ENCODE measurements at regions not wholly inside any gene's neighbourhood (a gene's known extent, or its start where the extent isn't known, plus 50 kb on each side); places are given as distances from the start of the nearest gene placed in this dataset.
A peak's percentile ranks its signal among the peaks of the same experiment; 100 is the strongest.
"Not testable (repeated sequence)": the region's sequence is repeated elsewhere in the genome, so short reads cannot be mapped to it uniquely, and the experiment has no call there.

DNA sequence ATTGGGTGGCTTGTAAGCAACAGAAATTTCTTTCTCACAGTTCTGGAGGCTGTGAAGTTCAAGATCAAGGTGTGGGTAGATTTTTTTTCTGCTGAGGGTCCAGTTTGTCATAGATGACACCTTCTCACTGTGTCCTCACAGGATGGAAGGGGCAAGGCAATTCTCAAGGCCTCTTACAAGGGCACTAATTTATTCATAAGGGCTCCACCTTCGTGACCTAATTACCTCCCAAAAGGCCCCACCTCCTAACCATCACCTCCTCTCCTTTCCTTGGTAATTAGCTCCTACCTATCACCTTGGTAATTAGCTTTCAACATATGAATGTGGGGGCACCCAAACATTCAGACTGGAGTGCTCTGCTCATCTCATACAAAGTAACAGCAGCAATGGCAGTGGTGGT, 92.3 kb upstream of the CD44 start:
- Histone ChIP-seq H3K36me3 (no peaks in the 10 kb centered on the region), H3K27me3 (no peaks in the 10 kb centered on the region), H3K4me3 (no peak overlapping the region), H3K9me3 (peaks cover 10% of the 10 kb centered on the region)
- DNase-seq = no peak

DNA sequence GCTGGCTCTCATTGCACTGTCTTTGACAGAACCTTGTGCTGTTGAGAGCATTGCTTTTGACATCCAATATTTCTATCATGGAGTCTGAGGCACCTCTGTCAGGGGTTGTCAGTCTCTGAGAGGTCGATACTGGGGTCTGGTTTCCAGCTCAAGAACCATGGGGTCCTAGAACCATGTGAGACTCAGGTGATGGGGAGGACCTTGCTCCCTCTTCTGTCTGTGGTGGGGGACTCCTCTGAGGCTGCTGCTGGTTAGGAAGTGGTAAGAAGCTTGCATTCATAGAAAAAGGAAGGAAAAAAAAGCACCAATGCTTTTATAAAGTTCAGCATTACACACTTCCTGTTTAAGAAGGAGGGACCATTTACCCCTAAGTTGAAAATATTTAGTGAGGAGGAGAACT, 91.8 kb upstream of the CD44 start:
- no peak overlapping the region for H3K4me3 ChIP-seq
- no peak for DNase-seq
- no peaks in the 10 kb centered on the region for H3K36me3 ChIP-seq
- peaks cover 10% of the 10 kb centered on the region for H3K9me3 ChIP-seq
- no peaks in the 10 kb centered on the region for H3K27me3 ChIP-seq

DNA sequence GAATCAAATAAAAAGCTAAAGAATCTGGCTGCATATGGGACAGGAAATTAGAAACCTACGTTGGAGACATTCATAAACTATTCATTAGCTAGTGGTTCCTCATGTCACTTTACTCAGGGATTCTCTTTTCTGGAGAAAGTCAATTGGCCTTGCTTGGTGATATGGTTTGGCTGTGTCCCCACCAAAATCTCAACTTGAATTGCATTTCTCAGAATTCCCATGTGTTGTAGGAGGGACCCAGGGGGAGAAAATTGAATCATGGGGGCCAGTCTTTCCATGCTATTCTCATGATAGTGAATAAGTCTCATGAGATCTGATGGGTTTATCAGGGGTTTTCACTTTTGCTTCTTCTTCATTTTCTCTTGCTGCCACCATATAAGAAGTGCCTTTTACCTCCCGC, 91.2 kb upstream of the CD44 start:
- DNase-seq = no peak
- Histone ChIP-seq H3K27me3 (no peaks in the 10 kb centered on the region), H3K36me3 (0 out of 2 replicates have a peak, but pooled peaks cover 2% of the 10 kb centered on the region), H3K4me3 (no peak overlapping the region), H3K9me3 (peaks cover 12% of the 10 kb centered on the region)

- H3K36me3 ChIP-seq, H3K27me3 ChIP-seq, DNase-seq, H3K4me3 ChIP-seq: not testable (repeated sequence)
- peaks cover 12% of the 10 kb centered on the region for H3K9me3 ChIP-seq
Measured at GRCh38 chr11:35048346-35048745, 90.6 kb upstream of the CD44 start.

GRCh38 chr11:35049859-35050531, 89.0 kb upstream of the CD44 start:
- Histone ChIP-seq H3K4me3 (no peak overlapping the region), H3K9me3 (peaks cover 12% of the 10 kb centered on the region), H3K27me3 (no peaks in the 10 kb centered on the region), H3K36me3 (0 out of 2 replicates have a peak, but pooled peaks cover 2% of the 10 kb centered on the region)
- no peak for DNase-seq

DNA sequence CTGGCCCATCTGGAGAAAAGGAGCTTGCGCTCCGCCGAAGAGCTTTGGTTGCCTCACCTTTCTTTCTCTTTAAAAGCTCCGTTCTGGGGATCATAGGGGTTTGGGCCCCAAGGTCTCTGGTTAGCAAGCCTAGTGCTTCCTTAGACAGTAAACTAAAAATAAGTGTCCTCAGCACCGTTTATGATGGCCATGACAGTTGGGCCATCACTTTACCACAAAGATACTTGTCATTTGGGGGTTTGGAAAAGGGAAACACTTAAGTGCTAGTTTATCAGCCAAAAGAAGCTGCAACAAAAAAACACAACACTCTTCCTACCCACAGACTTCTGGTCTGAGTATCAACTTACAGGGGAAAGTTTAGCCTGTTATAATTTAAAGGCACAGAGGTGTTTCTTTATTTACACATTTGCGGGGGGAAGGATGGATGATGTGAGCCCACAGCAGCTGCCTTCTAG, 88.4 kb upstream of the CD44 start:
- peaks cover 12% of the 10 kb centered on the region for H3K9me3 ChIP-seq
- H3K4me3 ChIP-seq = no peak overlapping the region
- DNase-seq = no peak
- H3K27me3 ChIP-seq = no peaks in the 10 kb centered on the region
- 0 out of 2 replicates have a peak, but pooled peaks cover 2% of the 10 kb centered on the region for H3K36me3 ChIP-seq

DNA sequence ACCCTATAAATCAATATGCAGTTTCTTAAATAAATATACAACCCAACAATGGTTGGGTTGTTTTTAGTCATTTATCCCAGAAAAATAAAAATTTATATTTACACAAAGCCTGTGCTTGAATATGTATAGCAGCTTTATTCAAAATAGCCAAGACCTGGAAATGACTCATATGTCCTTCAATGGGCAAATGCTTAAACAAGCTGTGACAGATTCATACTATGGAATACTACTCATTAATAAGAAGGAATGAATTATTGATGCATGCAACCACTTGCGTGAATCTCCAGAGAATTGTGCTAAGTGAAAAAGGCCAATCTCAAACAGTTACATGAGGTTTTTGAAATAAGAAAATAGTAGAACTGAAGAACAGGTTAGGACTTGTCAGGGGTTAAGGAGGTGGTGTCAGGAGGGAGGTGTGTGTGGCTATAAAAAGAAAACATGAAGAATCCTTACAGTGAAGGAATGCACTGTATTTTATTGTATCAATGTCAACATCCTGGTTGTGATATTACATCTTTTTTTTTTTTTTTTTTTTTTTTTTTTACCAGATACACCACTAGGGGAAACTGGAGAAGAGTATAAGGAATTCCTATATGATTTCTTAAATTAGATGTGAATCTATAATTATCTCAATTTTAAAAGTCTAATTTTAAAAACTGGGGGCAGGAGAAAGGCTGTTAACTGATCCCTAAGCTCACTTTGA, 82.4 kb upstream of the CD44 start:
- H3K36me3 ChIP-seq = peaks cover 8% of the 10 kb centered on the region
- H3K4me3 ChIP-seq = no peak overlapping the region
- DNase-seq = no peak
- peaks cover 5% of the 10 kb centered on the region; the same call in 1 of the 2 replicates for H3K9me3 ChIP-seq
- no peaks in the 10 kb centered on the region for H3K27me3 ChIP-seq

- Histone ChIP-seq H3K9me3 (peaks cover 3% of the 10 kb centered on the region; the same call in 1 of the 2 replicates), H3K4me3 (no peak overlapping the region), H3K27me3 (no peaks in the 10 kb centered on the region), H3K36me3 (peaks cover 5% of the 10 kb centered on the region)
- no peak for DNase-seq
Measured at GRCh38 chr11:35057926-35058668, 80.9 kb upstream of the CD44 start.

- DNase-seq = no peak
- Histone ChIP-seq H3K27me3 (no peaks in the 10 kb centered on the region), H3K4me3 (no peak overlapping the region), H3K36me3 (peaks cover 10% of the 10 kb centered on the region), H3K9me3 (peaks cover 3% of the 10 kb centered on the region; the same call in 1 of the 2 replicates)
Measured at GRCh38 chr11:35058669-35059434, 80.1 kb upstream of the CD44 start.

DNA sequence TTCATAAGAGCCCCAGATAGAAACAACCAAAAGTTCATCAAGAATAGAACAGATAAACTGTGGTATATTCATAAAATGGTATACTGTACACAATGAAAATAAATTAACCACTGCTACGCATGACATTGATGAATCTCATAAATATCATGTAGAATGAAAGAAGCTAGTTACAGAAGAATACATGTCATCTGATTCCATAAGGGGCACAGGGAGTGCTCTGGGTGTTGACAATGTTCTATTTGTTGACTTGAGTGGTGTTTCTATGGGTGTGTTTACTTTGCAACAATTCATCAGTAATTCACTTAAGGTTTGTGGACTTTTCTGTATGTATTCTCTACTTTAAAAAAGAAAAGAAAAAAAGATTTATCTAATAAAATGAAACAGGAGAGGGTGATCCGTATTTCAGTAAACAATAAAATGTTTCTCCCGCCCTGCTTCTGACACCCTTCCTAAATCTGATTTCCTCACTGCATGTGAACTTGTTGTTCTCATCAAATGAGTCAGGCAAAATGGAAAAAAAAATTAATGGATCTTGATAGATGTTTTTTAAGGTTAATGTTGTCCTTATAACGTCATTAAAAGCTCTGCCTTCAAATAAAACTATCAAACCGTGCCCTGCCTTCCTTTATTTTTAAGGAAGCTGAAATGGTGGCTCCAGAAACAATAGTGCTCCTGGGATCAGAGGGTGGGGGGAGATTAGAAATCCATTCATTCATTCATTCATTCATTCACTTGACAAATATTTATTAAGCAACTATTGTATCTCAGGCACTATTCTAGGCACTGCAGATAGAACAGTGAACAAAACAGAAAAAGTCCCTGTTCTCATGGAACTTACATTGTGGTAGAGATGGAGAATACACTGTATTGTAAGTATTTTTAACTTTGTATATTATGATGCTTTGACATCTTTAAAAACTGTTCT, 77.2 kb upstream of the CD44 start:
- H3K4me3 ChIP-seq = no peak overlapping the region
- H3K9me3 ChIP-seq = peaks cover 3% of the 10 kb centered on the region; the same call in 1 of the 2 replicates
- H3K36me3 ChIP-seq = peaks cover 5% of the 10 kb centered on the region
- H3K27me3 ChIP-seq = no peaks in the 10 kb centered on the region
- DNase-seq = no peak

DNA sequence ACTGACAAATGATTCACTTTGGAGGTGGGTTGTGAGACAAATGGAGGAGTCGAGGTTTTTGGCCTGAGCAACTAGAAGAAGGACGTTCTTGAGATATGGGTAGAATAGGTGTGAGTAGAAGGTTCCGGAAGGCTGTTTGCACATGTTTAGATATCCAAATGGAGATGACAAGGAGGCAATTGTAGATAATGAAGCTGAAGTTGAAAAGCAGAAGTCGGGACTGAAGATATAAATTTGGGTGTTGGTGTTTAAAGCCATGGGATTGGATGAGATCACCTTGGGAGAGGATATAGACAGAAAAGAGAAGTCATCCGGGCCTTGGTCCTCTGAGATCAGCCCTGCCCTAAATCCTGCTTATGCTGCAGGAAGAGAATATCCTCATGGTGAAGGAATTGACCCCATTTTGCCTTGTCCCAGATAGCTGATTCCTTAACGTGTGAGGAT, 75.5 kb upstream of the CD44 start:
- Histone ChIP-seq H3K36me3 (peaks cover 5% of the 10 kb centered on the region), H3K27me3 (no peaks in the 10 kb centered on the region), H3K9me3 (no peaks in the 10 kb centered on the region), H3K4me3 (no peak overlapping the region)
- no peak for DNase-seq

DNA sequence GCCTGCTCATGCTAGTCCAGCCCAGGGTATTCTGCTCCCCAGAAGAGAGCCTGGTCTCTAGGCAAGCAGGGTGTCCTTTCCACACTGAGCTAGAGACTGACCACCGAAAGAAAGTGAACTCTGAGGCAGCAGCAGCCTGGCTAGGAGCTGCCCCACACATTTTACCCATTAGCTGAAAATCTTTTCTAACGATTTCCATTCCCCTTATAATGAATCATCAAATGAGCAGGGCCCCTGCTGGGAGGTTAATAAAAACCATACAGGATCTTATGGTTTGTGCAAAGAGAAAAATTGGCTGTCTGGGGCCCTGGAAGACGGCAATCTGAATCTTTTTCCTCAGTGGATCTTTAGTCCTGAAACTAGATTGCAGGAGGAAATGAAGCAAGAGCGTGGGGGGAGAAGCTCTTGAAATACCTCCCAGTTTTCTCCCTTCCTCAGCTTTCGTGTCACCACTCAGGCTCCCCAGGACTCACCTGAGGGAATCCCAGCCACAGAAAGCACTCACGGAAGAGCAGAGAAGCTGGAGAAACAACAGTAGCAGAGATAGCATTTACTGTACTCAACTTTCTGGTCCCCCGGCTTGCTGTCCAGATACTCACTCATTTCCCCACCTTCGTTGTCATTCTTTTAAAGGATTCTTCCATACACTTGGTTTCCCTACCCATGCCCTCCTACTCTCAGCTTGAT, 74.7 kb upstream of the CD44 start:
- Histone ChIP-seq H3K9me3 (no peaks in the 10 kb centered on the region), H3K4me3 (no peak overlapping the region), H3K36me3 (peaks cover 5% of the 10 kb centered on the region), H3K27me3 (no peaks in the 10 kb centered on the region)
- peak; percentile 55 for DNase-seq

- Histone ChIP-seq H3K27me3 (no peaks in the 10 kb centered on the region), H3K9me3 (peaks cover 10% of the 10 kb centered on the region), H3K4me3 (no peak overlapping the region), H3K36me3 (peaks cover 5% of the 10 kb centered on the region)
- peak; percentile 72 for DNase-seq
Measured at GRCh38 chr11:35065566-35065965, 73.4 kb upstream of the CD44 start.

DNA sequence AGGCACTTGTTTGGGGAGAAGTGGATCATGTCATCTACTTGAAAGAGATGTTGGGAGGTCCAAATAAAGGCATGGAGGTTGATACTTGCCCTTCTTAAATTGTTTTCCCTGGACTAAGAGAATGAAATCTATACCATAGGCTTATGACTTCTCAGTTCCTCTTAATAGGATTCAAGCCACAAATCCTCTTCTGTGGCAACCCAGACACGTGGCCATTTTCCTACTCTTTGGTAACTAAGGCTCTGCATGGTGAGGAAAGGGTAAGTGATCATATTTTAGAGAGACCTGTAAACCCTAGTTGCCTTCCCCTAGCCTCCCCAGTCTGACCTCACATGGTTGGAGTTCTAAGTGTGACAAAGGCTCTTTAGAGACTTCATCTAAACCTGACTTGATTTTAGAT, 72.9 kb upstream of the CD44 start:
- Histone ChIP-seq H3K9me3 (peaks cover 14% of the 10 kb centered on the region), H3K36me3 (peaks cover 5% of the 10 kb centered on the region), H3K4me3 (no peak overlapping the region), H3K27me3 (no peaks in the 10 kb centered on the region)
- no peak for DNase-seq

DNA sequence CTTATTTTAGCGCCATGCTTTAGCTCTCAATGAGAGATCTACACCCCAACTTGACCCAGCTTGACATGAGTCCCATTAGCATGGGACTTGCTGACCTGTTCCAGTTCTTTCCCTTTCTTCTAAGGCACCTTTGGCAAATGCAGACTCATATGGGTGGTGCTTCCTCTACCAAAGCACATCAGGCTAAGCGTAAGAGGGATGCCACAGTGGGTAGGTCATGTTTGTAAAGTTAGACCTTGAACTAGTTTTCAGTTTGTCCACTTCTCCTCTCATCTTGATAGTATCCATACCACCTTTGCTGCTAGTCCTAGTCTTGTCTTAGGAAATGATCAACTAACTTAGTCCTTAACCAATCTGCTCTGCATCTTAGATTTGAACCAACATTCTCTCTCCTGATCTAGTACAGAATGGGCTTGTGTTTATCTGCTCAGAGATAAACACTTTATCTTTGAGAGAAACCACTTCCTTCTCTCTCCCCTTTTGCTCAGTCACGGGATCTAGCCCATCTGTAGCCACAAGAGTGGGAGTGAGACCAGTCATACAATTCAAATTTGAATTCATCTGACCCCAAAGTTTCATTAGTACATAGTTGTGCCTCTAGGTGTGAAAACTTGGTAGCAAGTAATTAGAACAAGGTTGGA, 72.1 kb upstream of the CD44 start:
- Histone ChIP-seq H3K36me3 (peaks cover 5% of the 10 kb centered on the region), H3K27me3 (no peaks in the 10 kb centered on the region), H3K9me3 (peaks cover 14% of the 10 kb centered on the region), H3K4me3 (no peak overlapping the region)
- no peak for DNase-seq

All from MG63 (cell line).